ENCODE measurements at regions not wholly inside any gene's neighbourhood (a gene's known extent, or its start where the extent isn't known, plus 50 kb on each side); places are given as distances from the start of the nearest gene placed in this dataset.

GRCh38 chr11:18849406-18849805 is 57.8 kb upstream of the PTPN5 start:
- H3K9me3 ChIP-seq = peaks cover 0 to 15% (median 7%) of the 10 kb centered on the region in 8 donors
- no peak for DNase-seq
- no peak for TF ChIP-seq POLR2AphosphoS5 (IDR thresholded peaks at IDR 0.05)
- no peak for TF ChIP-seq POLR2A (IDR thresholded peaks at IDR 0.05)
- no peak for TF ChIP-seq CTCF (IDR thresholded peaks at IDR 0.05 in 8 of 11, conservative IDR thresholded peaks at IDR 0.05 in 3 of 11)
- intact Hi-C loops (cut with DNase I; ENCODE audit: low total_unique reads) = no loop called here
- no peak overlapping the region for H3K4me3 ChIP-seq
- H3K36me3 ChIP-seq = no peaks in the 10 kb centered on the region
- 86 to 91% (median 88%) methylated on average over 1 of the region's 1 CpG for whole genome bisulfite sequencing, 5 donors
- H3K27ac ChIP-seq = no peak overlapping the region
- peaks cover 0 to 10% (median 0%) of the 10 kb centered on the region in 7 donors for H3K27me3 ChIP-seq (replicated peaks in 1 of 7)
- H3K4me1 ChIP-seq = no peaks in the 10 kb centered on the region

DNA sequence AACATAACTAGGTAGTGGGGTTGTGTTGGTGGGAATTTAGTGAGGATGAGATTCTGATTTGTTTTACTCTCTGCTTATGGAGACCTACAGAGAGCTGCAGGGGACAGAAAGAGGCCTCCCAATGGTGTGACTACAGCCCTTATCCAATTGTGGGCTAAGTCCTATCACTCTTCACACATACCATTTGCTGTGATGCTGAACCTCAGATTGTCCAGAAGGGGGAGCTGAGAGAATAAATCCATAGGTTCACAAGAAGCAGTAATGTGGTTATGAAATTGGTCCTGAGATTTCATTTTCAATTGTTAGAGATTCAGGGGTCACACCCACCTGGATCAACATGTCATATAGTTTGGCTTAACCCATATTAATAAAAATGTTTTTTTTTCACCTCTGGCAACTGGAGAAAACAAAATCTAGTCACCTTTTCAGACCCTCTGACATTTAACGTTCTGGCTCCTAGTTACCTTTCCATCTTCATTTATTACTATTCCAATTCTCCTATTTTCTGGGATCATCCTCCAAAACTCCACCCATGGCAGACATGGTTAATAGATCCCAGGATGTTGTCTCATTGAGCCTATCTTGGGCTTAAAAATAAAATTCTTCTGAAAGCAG is 53.3 kb upstream of the PTPN5 start:
- 84 to 90% (median 87%) methylated on average over 1 of the region's 1 CpG for WGBS, 5 donors
- no peak overlapping the region for H3K4me3 ChIP-seq
- peaks cover 0 to 6% (median 0%) of the 10 kb centered on the region in 7 donors for H3K27me3 ChIP-seq (replicated peaks in 1 of 7)
- intact Hi-C loops (cut with DNase I; ENCODE audit: low total_unique reads) = no loop called here
- peaks cover 0 to 12% (median 9%) of the 10 kb centered on the region in 8 donors for H3K9me3 ChIP-seq
- no peaks in the 10 kb centered on the region for H3K4me1 ChIP-seq
- no peaks in the 10 kb centered on the region for H3K36me3 ChIP-seq
- TF ChIP-seq CTCF (IDR thresholded peaks at IDR 0.05 in 8 of 11, conservative IDR thresholded peaks at IDR 0.05 in 3 of 11) (peak in 5 of 11 experiments; percentile 32 to 55 (median 43)), POLR2A (IDR thresholded peaks at IDR 0.05) (no peak)
- H3K27ac ChIP-seq = no peak overlapping the region
- DNase-seq = no peak

All from spleen (tissue), 11 donors.